ENCODE measurements at regions not wholly inside any gene's neighbourhood (a gene's known extent, or its start where the extent isn't known, plus 50 kb on each side); places are given as distances from the start of the nearest gene placed in this dataset.

DNA sequence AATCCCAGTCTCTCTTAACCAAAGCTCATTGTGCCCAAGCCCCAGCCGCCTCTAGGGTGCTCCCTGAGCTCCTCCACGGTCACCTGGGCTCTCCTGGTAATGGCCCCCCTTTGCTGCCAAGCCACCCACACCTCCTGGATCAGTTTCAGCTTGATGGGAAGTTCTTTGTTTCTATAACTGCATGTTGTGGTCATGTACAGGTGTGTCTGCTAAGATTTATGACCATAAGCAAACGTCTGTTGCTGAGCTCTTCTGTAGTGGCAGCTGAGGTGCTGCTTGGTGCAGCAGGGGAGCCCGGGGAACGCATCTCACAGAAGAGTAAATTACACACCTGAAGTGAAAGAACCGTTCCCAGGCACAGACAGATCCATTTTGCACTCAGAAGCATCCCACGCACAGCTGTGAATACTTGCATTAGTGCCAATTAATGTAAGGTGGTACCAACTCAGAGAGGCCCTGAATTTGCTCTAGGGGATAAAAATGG lies 194.6 kb upstream of the ARID1B start:
- no peak overlapping the region for H3K4me3 Mint-ChIP-seq
- H3K27ac Mint-ChIP-seq: no peak overlapping the region
- H3K36me3 Mint-ChIP-seq (ENCODE audit: low read depth): peaks cover 4% of the 10 kb centered on the region
- ChIA-PET POLR2A (no interaction called here), CTCF (interaction anchor here (1.0 kb wide), 1 partner anchor 8 kb away, joined by 4 read pairs; no protein-coding TSS in a partner anchor)
- intact Hi-C loops (cut with DNase I, micrococcal nuclease): no loop called here
- no peak for DNase-seq
- peaks cover 11% of the 10 kb centered on the region for H3K9me3 Mint-ChIP-seq (ENCODE audit: low read depth)
- no peak for ATAC-seq
- no peaks in the 10 kb centered on the region for H3K4me1 Mint-ChIP-seq
- no peaks in the 10 kb centered on the region for H3K27me3 Mint-ChIP-seq

- no peak for DNase-seq
- Mint-ChIP-seq H3K9me3 (ENCODE audit: low read depth) (peaks cover 16% of the 10 kb centered on the region), H3K27ac (no peak overlapping the region), H3K36me3 (ENCODE audit: low read depth) (peaks cover 7% of the 10 kb centered on the region), H3K4me1 (no peaks in the 10 kb centered on the region), H3K27me3 (peaks cover 4% of the 10 kb centered on the region), H3K4me3 (no peak overlapping the region)
- POLR2A ChIA-PET: no interaction called here
- CTCF ChIA-PET: no interaction called here
- no peak for ATAC-seq
- intact Hi-C loops (cut with DNase I, micrococcal nuclease): no loop called here
Observed at GRCh38 chr6:156579564-156579963, 197.6 kb upstream of the ARID1B start.

DNA sequence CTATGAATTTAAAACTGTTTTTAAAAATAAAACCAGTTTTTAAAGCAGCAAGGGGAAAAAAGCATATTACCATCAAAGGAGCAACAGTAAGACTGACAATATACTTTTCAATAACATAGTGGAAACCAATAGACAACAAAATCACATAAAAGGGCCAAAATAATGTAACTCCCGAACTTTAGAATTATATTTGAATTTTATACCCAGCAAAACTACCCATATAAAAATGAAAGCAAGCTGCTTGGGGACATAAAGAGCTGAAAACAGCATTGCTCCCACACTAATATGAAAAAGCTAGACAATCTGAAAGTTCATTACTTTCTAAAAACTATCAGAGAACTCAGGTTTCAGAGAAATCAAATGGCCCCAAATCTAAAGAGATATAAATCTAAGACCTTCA lies 199.4 kb upstream of the ARID1B start:
- H3K4me1 Mint-ChIP-seq: no peaks in the 10 kb centered on the region
- CTCF ChIA-PET: no interaction called here
- H3K36me3 Mint-ChIP-seq (ENCODE audit: low read depth): peaks cover 7% of the 10 kb centered on the region
- DNase-seq (no peak), ATAC-seq (no peak)
- H3K27me3 Mint-ChIP-seq: peaks cover 6% of the 10 kb centered on the region
- no peak overlapping the region for H3K4me3 Mint-ChIP-seq
- peaks cover 16% of the 10 kb centered on the region for H3K9me3 Mint-ChIP-seq (ENCODE audit: low read depth)
- POLR2A ChIA-PET: no interaction called here
- no peak overlapping the region for H3K27ac Mint-ChIP-seq
- intact Hi-C loops (cut with DNase I, micrococcal nuclease): no loop called here

DNA sequence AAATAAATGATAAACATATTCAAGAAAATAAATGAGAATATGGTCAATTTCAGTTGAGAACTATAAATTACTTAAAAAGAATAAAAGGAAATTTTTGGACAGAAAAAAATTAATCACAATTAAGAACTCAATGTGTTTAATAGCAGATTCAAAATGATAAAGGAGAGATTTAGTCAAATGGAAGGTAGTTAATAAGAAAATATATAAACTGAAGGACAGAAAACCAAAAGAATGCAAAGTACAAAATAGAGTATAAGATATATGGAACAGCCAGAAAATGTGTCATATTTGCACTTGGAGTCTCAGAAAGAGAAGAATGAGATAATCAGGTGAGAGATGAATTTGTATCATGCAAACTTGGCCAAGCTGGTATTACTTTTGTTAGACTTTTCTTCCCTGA lies 201.8 kb upstream of the ARID1B start:
- Mint-ChIP-seq H3K27me3 (peaks cover 9% of the 10 kb centered on the region), H3K36me3 (ENCODE audit: low read depth) (peaks cover 7% of the 10 kb centered on the region), H3K27ac (no peak overlapping the region), H3K4me1 (no peaks in the 10 kb centered on the region), H3K9me3 (ENCODE audit: low read depth) (peaks cover 16% of the 10 kb centered on the region), H3K4me3 (no peak overlapping the region)
- DNase-seq: no peak
- ATAC-seq: no peak
- ChIA-PET CTCF (no interaction called here), POLR2A (no interaction called here)
- intact Hi-C loops (cut with DNase I, micrococcal nuclease): no loop called here

DNA sequence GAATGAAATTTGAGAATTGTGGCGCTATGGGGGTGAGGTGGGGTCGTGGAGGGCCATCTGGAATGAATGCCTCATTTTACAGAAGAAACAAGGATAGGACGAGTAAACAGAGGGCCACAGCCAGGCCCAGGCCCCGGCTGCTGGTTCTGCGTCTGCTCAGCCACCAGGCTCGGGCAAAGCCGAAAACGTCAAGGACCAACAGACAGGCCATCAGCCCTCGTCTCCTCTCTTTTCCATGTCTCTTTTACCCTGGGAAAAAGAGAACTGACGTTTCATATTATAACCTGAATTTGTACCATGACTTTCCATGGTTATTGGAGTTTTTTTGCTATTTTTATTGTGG lies 212.4 kb upstream of the ARID1B start:
- no peak overlapping the region for H3K27ac Mint-ChIP-seq
- peaks cover 7% of the 10 kb centered on the region for H3K4me1 Mint-ChIP-seq
- CTCF ChIA-PET: interaction anchor here (0.7 to 1.3 kb wide), 3 partner anchors 62 to 355 kb away, joined by 3 to 4 read pairs (median 3); no protein-coding TSS in a partner anchor
- H3K4me3 Mint-ChIP-seq: no peak overlapping the region
- H3K36me3 Mint-ChIP-seq (ENCODE audit: low read depth): peaks cover 3% of the 10 kb centered on the region
- peaks cover 3% of the 10 kb centered on the region for H3K9me3 Mint-ChIP-seq (ENCODE audit: low read depth)
- intact Hi-C loops (cut with DNase I, micrococcal nuclease): loop anchor here (1.0 to 10.0 kb wide), 10 partner anchors 122 to 710 kb away; partner anchors contain the start of gene ARID1B (in 1 of the 2)
- ATAC-seq (no peak), DNase-seq (no peak)
- H3K27me3 Mint-ChIP-seq: peaks cover 3% of the 10 kb centered on the region
- POLR2A ChIA-PET: no interaction called here

GRCh38 chr6:156564127-156564806 lies 212.9 kb upstream of the ARID1B start:
- Mint-ChIP-seq H3K27ac (no peak overlapping the region), H3K36me3 (ENCODE audit: low read depth) (peaks cover 3% of the 10 kb centered on the region), H3K4me1 (peaks cover 7% of the 10 kb centered on the region), H3K9me3 (ENCODE audit: low read depth) (peaks cover 3% of the 10 kb centered on the region), H3K4me3 (no peak overlapping the region), H3K27me3 (peaks cover 3% of the 10 kb centered on the region)
- POLR2A ChIA-PET: interaction anchor here (0.6 kb wide), 1 partner anchor 709 kb away, joined by 4 read pairs; no protein-coding TSS in a partner anchor
- intact Hi-C loops (cut with DNase I, micrococcal nuclease): loop anchor here (1.0 to 10.0 kb wide), 10 partner anchors 123 to 710 kb away; partner anchors contain the start of gene ARID1B (in 1 of the 2)
- CTCF ChIA-PET: interaction anchor here (0.7 to 1.3 kb wide), 4 partner anchors 63 to 553 kb away, joined by 3 to 4 read pairs (median 3); no protein-coding TSS in a partner anchor
- ATAC-seq (peak; percentile 98), DNase-seq (peak; percentile 89)

DNA sequence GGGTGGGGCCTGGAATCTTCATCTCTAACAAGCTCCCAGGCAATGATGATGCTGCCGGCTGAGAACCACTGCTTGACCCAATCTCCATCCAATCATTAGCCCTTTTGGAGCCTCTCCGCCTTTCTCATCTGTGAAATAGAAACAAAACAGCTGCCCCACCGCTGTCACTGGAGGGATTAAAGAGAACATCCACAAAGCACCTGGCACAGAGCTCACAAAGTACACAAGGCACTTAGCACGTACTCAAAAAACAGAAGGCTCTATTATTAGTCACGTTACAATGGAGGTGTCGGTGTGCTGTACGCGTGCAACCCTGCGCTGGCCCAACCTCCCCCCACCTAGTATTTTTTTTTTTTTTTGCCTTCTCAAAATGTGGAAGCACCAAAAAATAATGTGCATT lies 213.5 kb upstream of the ARID1B start:
- Mint-ChIP-seq H3K27me3 (peaks cover 3% of the 10 kb centered on the region), H3K27ac (no peak overlapping the region), H3K9me3 (ENCODE audit: low read depth) (peaks cover 3% of the 10 kb centered on the region), H3K4me3 (no peak overlapping the region), H3K36me3 (ENCODE audit: low read depth) (peaks cover 3% of the 10 kb centered on the region), H3K4me1 (peaks cover 7% of the 10 kb centered on the region)
- POLR2A ChIA-PET: interaction anchor here (0.6 kb wide), 1 partner anchor 710 kb away, joined by 4 read pairs; no protein-coding TSS in a partner anchor
- intact Hi-C loops (cut with DNase I, micrococcal nuclease): loop anchor here (1.0 to 10.0 kb wide), 10 partner anchors 123 to 711 kb away; partner anchors contain the start of gene ARID1B (in 1 of the 2)
- ATAC-seq (no peak), DNase-seq (no peak)
- CTCF ChIA-PET: interaction anchor here (0.6 to 0.8 kb wide), 5 partner anchors 10 to 1579 kb away, joined by 3 to 4 read pairs (median 3); no protein-coding TSS in a partner anchor

DNA sequence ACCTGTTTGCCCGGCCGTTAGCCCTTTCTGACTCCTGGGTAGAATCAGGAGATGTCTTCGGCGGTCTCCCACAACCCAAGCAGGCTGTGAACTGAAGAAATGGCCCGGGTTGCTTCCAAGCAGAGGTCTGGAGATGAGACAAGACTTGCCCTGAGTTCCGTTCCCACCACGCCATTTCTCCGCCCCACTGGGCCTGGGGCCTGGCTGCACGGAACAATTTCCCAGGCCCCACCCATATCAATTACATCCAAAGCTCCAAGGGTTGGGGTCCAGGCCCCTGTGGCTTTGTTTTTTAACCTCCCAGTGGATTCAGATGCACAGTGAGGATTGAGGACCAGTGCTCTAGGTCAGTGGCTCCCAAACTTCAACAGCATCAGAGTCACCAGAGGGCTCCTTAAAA lies 214.5 kb upstream of the ARID1B start:
- H3K36me3 Mint-ChIP-seq (ENCODE audit: low read depth): peaks cover 3% of the 10 kb centered on the region
- POLR2A ChIA-PET: no interaction called here
- intact Hi-C loops (cut with DNase I, micrococcal nuclease): loop anchor here (5.0 to 10.0 kb wide), 3 partner anchors 212 to 382 kb away; partner anchors contain the start of gene ARID1B (in 1 of the 2)
- no peak overlapping the region for H3K4me3 Mint-ChIP-seq
- H3K27me3 Mint-ChIP-seq: no peaks in the 10 kb centered on the region
- H3K9me3 Mint-ChIP-seq (ENCODE audit: low read depth): peaks cover 3% of the 10 kb centered on the region
- peaks cover 7% of the 10 kb centered on the region for H3K4me1 Mint-ChIP-seq
- no peak overlapping the region for H3K27ac Mint-ChIP-seq
- ATAC-seq (no peak), DNase-seq (no peak)
- CTCF ChIA-PET: interaction anchor here (0.7 kb wide), 1 partner anchor 484 kb away, joined by 3 read pairs; no protein-coding TSS in a partner anchor

- Mint-ChIP-seq H3K9me3 (ENCODE audit: low read depth) (peaks cover 3% of the 10 kb centered on the region), H3K27me3 (no peaks in the 10 kb centered on the region), H3K27ac (no peak overlapping the region), H3K4me3 (no peak overlapping the region), H3K4me1 (peaks cover 7% of the 10 kb centered on the region), H3K36me3 (ENCODE audit: low read depth) (peaks cover 3% of the 10 kb centered on the region)
- ChIA-PET CTCF (interaction anchor here (0.7 kb wide), 1 partner anchor 485 kb away, joined by 3 read pairs; no protein-coding TSS in a partner anchor), POLR2A (no interaction called here)
- intact Hi-C loops (cut with DNase I, micrococcal nuclease): loop anchor here (5.0 to 10.0 kb wide), 3 partner anchors 213 to 383 kb away; partner anchors contain the start of gene ARID1B (in 1 of the 2)
- ATAC-seq (no peak), DNase-seq (no peak)
Observed at GRCh38 chr6:156562019-156562418, 215.2 kb upstream of the ARID1B start.

GRCh38 chr6:156560476-156560875 lies 216.7 kb upstream of the ARID1B start:
- peaks cover 7% of the 10 kb centered on the region for H3K4me1 Mint-ChIP-seq
- no peak overlapping the region for H3K27ac Mint-ChIP-seq
- ChIA-PET POLR2A (no interaction called here), CTCF (no interaction called here)
- peaks cover 3% of the 10 kb centered on the region for H3K9me3 Mint-ChIP-seq (ENCODE audit: low read depth)
- no peak overlapping the region for H3K4me3 Mint-ChIP-seq
- DNase-seq (no peak), ATAC-seq (no peak)
- peaks cover 3% of the 10 kb centered on the region for H3K36me3 Mint-ChIP-seq (ENCODE audit: low read depth)
- intact Hi-C loops (cut with DNase I, micrococcal nuclease): loop anchor here (5.0 to 10.0 kb wide), 3 partner anchors 214 to 384 kb away; partner anchors contain the start of gene ARID1B (in 1 of the 2)
- H3K27me3 Mint-ChIP-seq: no peaks in the 10 kb centered on the region

DNA sequence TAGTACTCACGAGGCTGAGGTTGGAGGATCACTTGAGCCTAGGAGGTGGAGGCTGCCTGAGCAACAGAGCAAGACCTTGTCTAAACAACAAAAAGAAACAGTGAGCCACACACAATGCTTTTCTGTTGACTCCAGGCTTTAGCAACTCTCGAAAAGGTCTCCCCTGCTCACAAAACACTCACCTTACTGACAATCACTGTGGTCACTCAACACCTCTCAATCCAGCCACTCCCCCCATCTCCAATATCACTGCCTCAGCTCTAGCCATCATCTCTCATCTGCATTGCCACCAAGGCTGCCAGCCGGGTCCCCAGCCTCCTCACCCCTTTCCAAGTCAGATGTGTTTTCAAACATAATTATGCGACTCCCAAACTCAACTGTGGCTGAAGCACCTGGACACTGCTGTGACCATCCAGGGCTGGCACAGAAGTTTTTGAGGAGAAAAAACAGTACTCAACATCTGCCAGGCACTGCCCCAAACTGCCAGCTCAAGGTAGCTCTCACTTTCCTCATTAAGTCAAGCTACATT lies 218.0 kb upstream of the ARID1B start:
- ATAC-seq (no peak), DNase-seq (no peak)
- ChIA-PET CTCF (interaction anchor here (0.6 kb wide), 1 partner anchor 794 kb away, joined by 3 read pairs; no protein-coding TSS in a partner anchor), POLR2A (interaction anchor here (0.7 kb wide), 1 partner anchor 663 kb away, joined by 3 read pairs; no protein-coding TSS in a partner anchor)
- H3K4me1 Mint-ChIP-seq: peaks cover 2% of the 10 kb centered on the region
- peaks cover 3% of the 10 kb centered on the region for H3K9me3 Mint-ChIP-seq (ENCODE audit: low read depth)
- no peak overlapping the region for H3K4me3 Mint-ChIP-seq
- peaks cover 3% of the 10 kb centered on the region for H3K36me3 Mint-ChIP-seq (ENCODE audit: low read depth)
- intact Hi-C loops (cut with DNase I, micrococcal nuclease): loop anchor here in 1 of 2 experiments (10.0 kb wide), 1 partner anchor 716 kb away; no protein-coding TSS in a partner anchor
- no peaks in the 10 kb centered on the region for H3K27me3 Mint-ChIP-seq
- H3K27ac Mint-ChIP-seq: no peak overlapping the region
